Liver (tissue), 8 donors: ENCODE measurements at regions not wholly inside any gene's neighbourhood (a gene's known extent, or its start where the extent isn't known, plus 50 kb on each side); places are given as distances from the start of the nearest gene placed in this dataset.

Source experiments
- DNase-seq: peaks from one replicate; pipeline ENCODE4 v3.0.0-alpha.2; 2017; ENCODE audit warnings: low spot score
- H3K27ac ChIP-seq, 2 donors: one replicate each; pipeline ENCODE4 v1.7.0; 2013; ENCODE audit warnings: inconsistent platforms in 2 of 2, low read length in 2 of 2, control low read depth in 1 of 2, low read depth in 1 of 2, mild to moderate bottlenecking in 1 of 2
- H3K27me3 ChIP-seq, 4 donors: one replicate each; pipeline versions ENCODE4 v1.6.1 to v1.7.0; 2013; ENCODE audit warnings: low read length in 3 of 4, inconsistent platforms in 1 of 4, mild to moderate bottlenecking in 1 of 4, moderate library complexity in 1 of 4; ENCODE audit not compliant: control insufficient read depth in 4 of 4, insufficient read depth in 4 of 4
- H3K36me3 ChIP-seq, 4 donors: one replicate each; pipeline versions ENCODE4 v1.6.1 to v1.7.0; 2013; ENCODE audit warnings: low read length in 3 of 4, mild to moderate bottlenecking in 3 of 4, low read depth in 1 of 4, moderate library complexity in 1 of 4; ENCODE audit not compliant: control insufficient read depth in 4 of 4, insufficient read depth in 3 of 4
- H3K4me1 ChIP-seq, 4 donors: one replicate each; pipeline versions ENCODE4 v1.6.1 to v1.7.0; 2013; ENCODE audit warnings: low read length in 3 of 4, mild to moderate bottlenecking in 3 of 4, moderate library complexity in 1 of 4; ENCODE audit not compliant: control insufficient read depth in 4 of 4, insufficient read depth in 4 of 4
- H3K4me3 ChIP-seq, 3 donors: one replicate each; pipeline versions ENCODE4 v1.6.1 to v1.7.0; 2013; ENCODE audit warnings: low read length in 3 of 3, control low read depth in 1 of 3, low read depth in 1 of 3, mild to moderate bottlenecking in 1 of 3
- H3K9ac ChIP-seq, 2 donors: one replicate each; pipeline ENCODE4 v1.7.0; 2013; ENCODE audit warnings: low read length in 2 of 2, mild to moderate bottlenecking in 2 of 2, moderate library complexity in 2 of 2, control low read depth in 1 of 2, low read depth in 1 of 2
- H3K9me3 ChIP-seq, 4 donors: one replicate each; pipeline versions ENCODE4 v1.6.1 to v1.7.0; 2013; ENCODE audit warnings: low read length in 3 of 4; ENCODE audit not compliant: control insufficient read depth in 4 of 4
- ATF3 ChIP-seq: IDR thresholded peaks from 2 replicates; pipeline ENCODE4 v1.6.1; 2016; ENCODE audit warnings: antibody characterized with exemption
- CTCF ChIP-seq: fragments of 150-350 bp; IDR thresholded peaks from 2 replicates; pipeline ENCODE4 v1.5.1; 2017; ENCODE audit warnings: improper control_type of control experiment, low read depth, low read length; ENCODE audit not compliant: missing input control
- FOXA1 ChIP-seq: IDR thresholded peaks from 2 replicates; pipeline ENCODE4 v1.6.1; 2016; ENCODE audit warnings: antibody characterized with exemption
- FOXA2 ChIP-seq: IDR thresholded peaks from 2 replicates; pipeline ENCODE4 v1.6.1; 2016; ENCODE audit warnings: antibody characterized with exemption
- GABPA ChIP-seq, 2 donors: IDR thresholded peaks in 1 of 2; conservative IDR thresholded peaks in 1 of 2; 2 replicates each; pipeline ENCODE4 v1.6.1; 2016; ENCODE audit warnings: antibody characterized with exemption in 2 of 2, mild to moderate bottlenecking in 1 of 2, moderate library complexity in 1 of 2
- HNF4A ChIP-seq, 2 donors: conservative IDR thresholded peaks; 2 replicates each; pipeline ENCODE4 v1.6.1; 2016; ENCODE audit warnings: antibody characterized with exemption in 2 of 2, mild to moderate bottlenecking in 2 of 2
- HNF4G ChIP-seq: IDR thresholded peaks from 2 replicates; pipeline ENCODE4 v1.6.1; 2016; ENCODE audit warnings: antibody characterized with exemption
- MAX ChIP-seq: IDR thresholded peaks from 2 replicates; pipeline ENCODE4 v1.6.1; 2016; ENCODE audit warnings: antibody characterized with exemption
- NR2F2 ChIP-seq: IDR thresholded peaks from 2 replicates; pipeline ENCODE4 v1.6.1; 2016; ENCODE audit warnings: antibody characterized with exemption
- RAD21 ChIP-seq, 2 donors: IDR thresholded peaks; 2 replicates each; pipeline ENCODE4 v1.6.1; 2016; ENCODE audit warnings: antibody characterized with exemption in 2 of 2, mild to moderate bottlenecking in 2 of 2
- REST ChIP-seq: IDR thresholded peaks from 2 replicates; pipeline ENCODE4 v1.6.1; 2016; ENCODE audit warnings: antibody characterized with exemption, mild to moderate bottlenecking
- RXRA ChIP-seq, 2 donors: IDR thresholded peaks; 2 replicates each; pipeline ENCODE4 v1.6.1; 2017 to 2018; ENCODE audit warnings: antibody characterized with exemption in 2 of 2, mild to moderate bottlenecking in 1 of 2
- SP1 ChIP-seq: IDR thresholded peaks from 2 replicates; pipeline ENCODE4 v1.6.1; 2018; ENCODE audit warnings: antibody characterized with exemption, mild to moderate bottlenecking
- TAF1 ChIP-seq: conservative IDR thresholded peaks from 2 replicates; pipeline ENCODE4 v1.6.1; 2016; ENCODE audit warnings: antibody characterized with exemption, mild to moderate bottlenecking
- YY1 ChIP-seq: IDR thresholded peaks from 2 replicates; pipeline ENCODE4 v1.6.1; 2016; ENCODE audit warnings: antibody characterized with exemption, mild to moderate bottlenecking
- ZBTB33 ChIP-seq: IDR thresholded peaks from 2 replicates; pipeline ENCODE4 v1.6.1; 2016; ENCODE audit warnings: antibody characterized with exemption
- WGBS: extraction: QIAGEN DNeasy Blood & Tissue Kit; methylation state at CpG from one replicate; pipeline ENCODE4 v1.1.7; 2013; 5-methylcytosine and 5-hydroxymethylcytosine counted together
- donor health status: healthy.
- donor health status: healthy.
- donor health status: healthy.
- donor health status: healthy.
- donor health status: healthy.

GRCh38 chr1:101739146-101739545 is 257.6 kb downstream of the OLFM3 start (continued):
- TF ChIP-seq ZBTB33, result no peak
- no peak for TF ChIP-seq CTCF
- TF ChIP-seq FOXA1, result no peak
- TF ChIP-seq HNF4G, result no peak

GRCh38 chr1:101739826-101740330 is 256.8 kb downstream of the OLFM3 start:
- 57% methylated on average over 1 of the region's 1 CpG for WGBS

GRCh38 chr1:101741910-101742309 is 254.8 kb downstream of the OLFM3 start:
- no peaks in the 10 kb centered on the region for H3K36me3 ChIP-seq
- H3K27me3 ChIP-seq, result no peaks in the 10 kb centered on the region
- no peak for DNase-seq
- 35% methylated on average over 5 of the region's 5 CpGs for WGBS
- H3K9ac ChIP-seq, result no peak overlapping the region
- TF ChIP-seq SP1 (no peak), FOXA2 (no peak), ZBTB33 (no peak), ATF3 (no peak), GABPA (IDR thresholded peaks at IDR 0.05 in 1 of 2, conservative IDR thresholded peaks at IDR 0.05 in 1 of 2) (no peak), REST (no peak), MAX (no peak), HNF4A (conservative IDR thresholded peaks at IDR 0.05) (no peak)
- H3K9me3 ChIP-seq, result no peaks in the 10 kb centered on the region
- H3K4me3 ChIP-seq, result no peak overlapping the region
- no peak overlapping the region for H3K27ac ChIP-seq
- H3K4me1 ChIP-seq, result no peaks in the 10 kb centered on the region

More at GRCh38 chr1:101739826-101740330, 256.8 kb downstream of the OLFM3 start:
- Histone ChIP-seq H3K4me3 (no peak overlapping the region), H3K27ac (no peak overlapping the region), H3K9me3 (no peaks in the 10 kb centered on the region), H3K9ac (no peak overlapping the region), H3K27me3 (no peaks in the 10 kb centered on the region), H3K36me3 (no peaks in the 10 kb centered on the region), H3K4me1 (no peaks in the 10 kb centered on the region)
- no peak for DNase-seq
- TF ChIP-seq TAF1 (no peak), YY1 (no peak), RXRA (IDR thresholded peaks at IDR 0.05) (no peak), FOXA2 (no peak), NR2F2 (no peak), GABPA (IDR thresholded peaks at IDR 0.05 in 1 of 2, conservative IDR thresholded peaks at IDR 0.05 in 1 of 2) (no peak), HNF4A (conservative IDR thresholded peaks at IDR 0.05) (no peak), FOXA1 (no peak), SP1 (no peak), RAD21 (IDR thresholded peaks at IDR 0.05) (no peak)
